ENCODE measurements at regions not wholly inside any gene's neighbourhood (a gene's known extent, or its start where the extent isn't known, plus 50 kb on each side); places are given as distances from the start of the nearest gene placed in this dataset.

- TF ChIP-seq CTCF (IDR thresholded peaks at IDR 0.05; ENCODE audit: extremely low read depth, missing control alignments), result no peak
- DNase-seq (ENCODE audit: low spot score), result no peak
Observed at GRCh38 chr2:22950431-22950830, 434.5 kb upstream of the KLHL29 start.

DNA sequence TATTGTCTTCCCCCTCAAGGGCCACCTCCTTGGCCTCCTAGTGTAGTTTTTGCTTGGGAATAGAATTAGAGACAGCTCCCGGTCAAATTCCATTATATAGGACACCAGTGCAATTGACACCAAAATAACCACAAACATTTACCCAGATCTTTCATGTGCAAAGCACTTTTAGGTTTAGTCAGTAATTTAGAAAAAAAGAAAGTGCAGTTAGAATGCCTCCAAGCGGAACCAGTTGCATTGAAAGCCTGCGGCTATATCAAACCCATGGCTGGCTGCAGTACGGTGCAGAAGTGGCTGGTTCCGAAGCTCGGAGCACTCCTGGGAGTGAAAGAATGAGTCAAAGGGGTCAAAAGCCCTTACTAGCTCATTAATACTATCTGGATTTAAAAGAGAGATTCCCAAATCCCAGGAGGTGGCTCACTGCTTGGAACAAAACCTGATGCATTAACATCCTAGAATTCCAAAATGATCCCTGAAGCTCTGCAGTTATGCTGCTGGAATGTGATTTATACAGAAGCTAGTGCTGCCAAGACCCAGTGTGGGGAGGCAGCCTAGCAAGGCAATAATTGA lies 432.2 kb upstream of the KLHL29 start:
- DNase-seq (ENCODE audit: low spot score), result no peak
- no peak for TF ChIP-seq CTCF (IDR thresholded peaks at IDR 0.05; ENCODE audit: extremely low read depth, missing control alignments)

- no peak for TF ChIP-seq CTCF (IDR thresholded peaks at IDR 0.05; ENCODE audit: extremely low read depth, missing control alignments)
- no peak for DNase-seq (ENCODE audit: low spot score)
Observed at GRCh38 chr2:22957446-22957845, 427.5 kb upstream of the KLHL29 start.

GRCh38 chr2:22958308-22958707 lies 426.7 kb upstream of the KLHL29 start:
- no peak for TF ChIP-seq CTCF (IDR thresholded peaks at IDR 0.05; ENCODE audit: extremely low read depth, missing control alignments)
- no peak for DNase-seq (ENCODE audit: low spot score)

- no peak for TF ChIP-seq CTCF (IDR thresholded peaks at IDR 0.05; ENCODE audit: extremely low read depth, missing control alignments)
- no peak for DNase-seq (ENCODE audit: low spot score)
Observed at GRCh38 chr2:22967756-22968155, 417.2 kb upstream of the KLHL29 start.

DNA sequence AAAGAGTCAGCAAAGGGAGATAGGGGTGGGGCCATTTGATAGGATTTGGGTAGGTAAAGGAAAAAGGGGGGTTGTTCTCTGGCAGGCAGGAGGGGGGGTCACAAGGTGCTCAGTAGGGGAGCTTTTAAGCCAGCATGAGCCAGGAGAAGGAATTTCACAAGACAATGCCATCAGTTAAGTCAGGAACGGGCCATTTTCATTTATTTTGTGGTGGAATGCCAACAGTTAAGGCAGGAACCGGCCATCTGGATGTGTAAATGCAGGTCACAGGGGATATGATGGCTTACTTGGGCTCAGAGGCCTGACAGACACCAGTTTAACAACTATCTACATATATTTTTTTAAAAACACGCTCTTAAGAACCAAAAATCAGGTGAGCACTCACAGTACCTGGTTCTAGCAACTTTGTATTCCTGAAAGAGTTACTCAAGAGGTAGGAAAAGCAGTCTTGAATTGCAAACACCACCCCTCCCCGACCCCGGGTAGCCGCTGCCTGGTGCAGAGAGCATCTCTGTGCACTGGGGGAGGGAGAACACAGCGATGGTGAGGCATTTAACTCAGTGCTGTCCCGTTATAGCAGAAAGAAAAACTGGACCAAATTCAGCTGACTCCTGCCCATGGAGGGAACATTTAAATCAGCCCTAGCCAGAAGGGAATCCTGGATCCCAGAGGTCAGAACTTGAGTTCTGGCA lies 414.5 kb upstream of the KLHL29 start:
- no peak for TF ChIP-seq CTCF (IDR thresholded peaks at IDR 0.05; ENCODE audit: extremely low read depth, missing control alignments)
- DNase-seq (ENCODE audit: low spot score), result no peak

DNA sequence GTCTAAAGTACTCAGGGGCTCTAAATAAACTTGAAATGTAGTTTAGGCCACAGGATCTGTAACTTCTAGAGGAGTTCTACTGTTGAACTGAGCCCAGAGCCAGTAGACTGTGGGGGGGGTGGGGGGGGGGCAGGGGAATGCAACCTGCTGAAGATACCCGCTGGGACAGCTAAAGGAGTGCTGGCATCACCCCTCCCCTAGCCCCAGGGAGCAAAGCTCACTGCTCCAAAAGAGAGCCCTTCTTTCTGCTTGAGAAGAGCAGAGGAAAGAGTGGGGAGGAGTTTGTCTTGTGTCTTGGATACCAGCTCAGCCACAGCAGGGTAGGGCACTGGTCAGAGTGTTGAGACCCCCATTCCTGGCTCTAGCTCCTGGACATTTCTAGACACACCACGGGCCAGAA lies 414.0 kb upstream of the KLHL29 start:
- no peak for TF ChIP-seq CTCF (IDR thresholded peaks at IDR 0.05; ENCODE audit: extremely low read depth, missing control alignments)

More for the DNA sequence above, 414.0 kb upstream of the KLHL29 start:
- DNase-seq (ENCODE audit: low spot score), result no peak

All from GM20000 (cell line).